ENCODE measurements at regions not wholly inside any gene's neighbourhood (a gene's known extent, or its start where the extent isn't known, plus 50 kb on each side); places are given as distances from the start of the nearest gene placed in this dataset.

DNA sequence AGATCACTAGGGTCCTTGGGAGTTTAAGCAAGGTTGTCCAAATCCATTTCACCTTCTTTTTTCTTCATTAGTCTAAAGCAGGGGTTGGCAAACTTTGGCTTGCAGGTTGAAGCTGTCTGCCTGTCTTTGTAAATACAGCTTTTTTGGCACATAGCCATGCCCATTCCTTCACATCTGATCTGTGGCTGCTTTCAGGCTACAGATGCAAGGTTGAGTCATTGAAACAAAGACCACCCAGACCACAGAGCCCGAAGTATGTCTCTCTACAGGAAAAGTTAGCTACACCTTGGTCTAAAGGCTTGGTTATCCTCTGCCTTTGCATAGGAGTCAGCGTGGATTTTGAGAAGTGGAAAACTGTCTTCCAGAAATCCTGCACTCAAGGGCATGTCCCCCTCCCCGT is 238.1 kb upstream of the STS start:
- no peak for DNase-seq (ENCODE audit: low spot score)
- FAIRE-seq, result no peak

DNA sequence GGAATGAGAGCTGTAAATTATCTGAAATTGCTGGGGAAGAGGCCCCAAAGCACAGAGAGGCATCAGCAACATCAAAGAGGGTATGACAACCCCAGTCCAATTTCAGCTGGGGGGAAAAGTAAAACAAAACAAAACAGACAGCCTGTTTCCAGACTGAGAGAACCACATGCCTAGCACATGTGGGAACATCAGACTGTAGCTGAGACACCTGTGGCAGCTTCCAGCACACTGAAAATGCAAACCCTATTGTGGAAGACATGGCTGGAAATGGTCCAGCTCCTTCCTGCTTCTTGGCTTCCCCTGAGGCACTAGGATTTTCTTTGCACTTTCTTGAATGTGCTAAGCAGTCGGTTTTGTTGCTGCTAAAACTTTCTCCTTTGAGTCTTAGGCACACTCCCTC is 240.9 kb upstream of the STS start:
- no peak for FAIRE-seq

GRCh38 chrX:6904156-6904555 is 243.4 kb upstream of the STS start:
- no peak for DNase-seq (ENCODE audit: low spot score)
- FAIRE-seq, result no peak

More for the DNA sequence above, 240.9 kb upstream of the STS start:
- no peak for DNase-seq (ENCODE audit: low spot score)

DNA sequence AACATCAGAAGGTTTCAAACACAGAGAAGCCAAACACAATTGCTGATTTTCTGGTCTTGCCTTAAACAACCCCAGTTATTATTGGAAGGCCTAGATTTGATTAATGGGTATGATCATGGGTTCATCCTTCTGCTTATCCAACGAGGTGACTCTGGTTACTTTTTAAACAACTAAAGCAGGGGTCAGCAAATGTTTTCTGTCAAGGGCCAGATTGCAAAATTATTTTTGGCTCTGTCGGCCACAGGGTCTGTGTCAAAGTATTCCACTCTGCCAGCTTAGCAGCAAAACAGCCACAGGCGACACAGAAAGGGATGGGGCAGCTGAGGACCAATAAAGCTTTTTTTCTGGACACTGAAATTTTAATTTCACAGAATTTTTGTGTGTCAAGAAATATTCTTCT is 249.1 kb upstream of the STS start:
- no peak for FAIRE-seq

DNA sequence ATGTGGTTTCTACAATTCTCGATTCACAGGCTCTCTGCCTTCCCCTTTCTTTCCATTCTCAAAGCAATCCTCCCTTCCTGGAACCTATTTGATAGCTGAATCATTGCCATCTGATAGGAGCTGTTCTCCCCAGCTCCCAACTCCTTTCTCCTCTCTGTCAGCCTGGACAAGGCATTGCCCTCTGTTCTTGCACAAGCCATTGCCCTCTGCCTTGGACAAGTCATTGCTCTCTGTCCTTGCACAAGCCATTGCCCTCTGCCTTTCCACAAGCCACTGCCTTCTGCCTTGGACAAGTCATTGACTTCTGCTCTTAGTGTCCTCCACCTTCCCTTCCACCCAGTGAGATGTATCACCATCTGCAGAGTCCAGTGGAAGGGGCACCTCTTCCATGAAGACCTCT is 256.1 kb upstream of the STS start:
- FAIRE-seq, result no peak
- no peak for DNase-seq (ENCODE audit: low spot score)

More for the DNA sequence above, 249.1 kb upstream of the STS start:
- DNase-seq (ENCODE audit: low spot score), result no peak

DNA sequence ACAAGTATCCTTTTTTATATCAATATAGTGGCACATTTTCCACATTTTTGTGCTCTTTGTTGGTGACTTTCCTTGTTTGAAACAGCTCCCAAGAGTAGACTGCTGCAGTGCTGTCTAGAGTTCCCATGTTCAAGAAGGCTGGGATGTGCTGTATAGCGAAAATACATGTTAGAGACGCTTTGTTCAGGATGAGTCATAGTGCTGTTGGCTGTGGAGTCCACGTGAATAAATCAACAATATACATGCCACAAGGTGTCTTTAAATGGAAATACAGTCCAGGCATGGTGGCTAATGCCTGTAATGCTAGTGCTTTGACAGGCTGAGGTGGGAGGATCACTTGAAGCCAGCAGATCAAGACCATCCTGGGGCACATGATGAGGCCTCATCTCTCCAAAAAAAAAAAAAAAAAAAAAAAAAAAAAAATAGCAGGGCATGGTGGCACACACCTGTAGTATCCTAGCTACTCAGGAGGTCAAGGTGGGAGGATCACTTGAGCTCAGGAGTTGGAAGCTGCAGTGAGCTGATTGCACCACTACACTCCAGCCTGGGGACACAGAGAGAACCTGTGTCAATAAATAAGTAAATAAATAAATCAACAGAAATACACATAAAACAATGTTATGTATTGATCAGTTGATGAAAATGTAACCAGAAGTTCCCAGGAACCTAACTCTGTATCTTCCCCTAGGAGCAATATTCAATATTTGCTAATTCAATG is 256.8 kb upstream of the STS start:
- no peak for FAIRE-seq

GRCh38 chrX:6885909-6886308 is 261.6 kb upstream of the STS start:
- no peak for DNase-seq (ENCODE audit: low spot score)
- no peak for FAIRE-seq

More for the DNA sequence above, 256.8 kb upstream of the STS start:
- DNase-seq (ENCODE audit: low spot score), result no peak

DNA sequence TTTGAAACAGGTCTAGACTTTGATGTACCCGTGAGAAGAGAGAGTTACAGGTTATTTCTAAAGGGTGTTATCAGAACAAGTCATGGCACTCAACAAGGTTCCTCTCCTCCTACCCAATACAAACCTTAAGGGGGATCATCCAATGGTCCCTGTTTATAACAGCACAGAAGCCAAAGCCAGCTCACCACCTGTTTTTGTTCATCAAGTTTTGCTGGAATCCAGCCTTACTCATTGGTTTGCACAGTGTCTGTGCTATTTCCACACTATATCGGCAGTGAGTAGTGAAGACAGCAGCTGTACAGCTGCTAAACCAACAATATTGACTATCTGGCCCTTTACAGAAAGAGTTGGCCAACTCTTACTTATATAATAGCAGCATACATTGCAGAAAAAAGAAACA is 262.1 kb upstream of the STS start:
- FAIRE-seq, result no peak
- DNase-seq (ENCODE audit: low spot score), result no peak

DNA sequence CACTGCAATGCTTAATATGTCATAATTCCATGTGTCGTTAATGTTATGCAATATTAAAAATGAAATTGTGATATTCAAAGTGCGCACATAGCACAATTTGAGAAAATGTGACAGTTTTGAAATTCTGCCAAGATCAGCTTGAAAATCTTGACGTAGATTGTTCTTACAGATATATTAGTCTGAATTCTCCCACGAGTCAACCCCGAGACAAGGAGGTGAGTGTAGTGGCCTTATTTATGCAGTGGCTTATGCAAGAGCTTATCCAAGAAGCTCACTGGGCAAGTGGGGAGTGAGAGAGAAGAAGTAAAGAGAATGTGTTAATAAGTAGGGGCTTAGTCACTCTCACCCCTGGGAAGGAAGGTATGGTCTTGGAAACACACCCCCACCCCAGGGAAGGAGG is 286.1 kb upstream of the STS start:
- DNase-seq (ENCODE audit: low spot score) (no peak), FAIRE-seq (no peak)

GRCh38 chrX:6857749-6858148 is 289.8 kb upstream of the STS start:
- DNase-seq (ENCODE audit: low spot score) (no peak), FAIRE-seq (no peak)

- DNase-seq (ENCODE audit: low spot score), result no peak
- FAIRE-seq, result no peak
Observed at GRCh38 chrX:6856471-6856870, 291.0 kb upstream of the STS start.

DNA sequence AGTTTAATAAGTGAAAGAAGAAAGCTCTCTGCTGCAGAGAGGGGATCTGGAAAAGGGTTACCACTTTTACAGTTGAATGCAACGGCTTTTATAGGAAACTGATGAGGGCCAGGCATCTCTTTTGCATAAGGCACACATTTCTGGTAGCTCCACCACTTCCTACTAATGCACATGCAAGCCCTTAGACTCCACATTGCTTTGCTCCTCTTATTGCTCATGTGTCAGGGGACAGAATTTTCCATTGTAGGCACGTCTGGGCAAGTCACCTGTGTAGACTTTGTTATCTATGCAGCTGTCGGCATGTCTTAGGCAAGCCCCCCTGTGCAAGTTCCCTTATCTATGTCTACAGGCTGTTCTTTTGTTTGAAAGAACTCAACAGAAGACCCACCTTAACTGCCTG is 294.6 kb upstream of the STS start:
- no peak for DNase-seq (ENCODE audit: low spot score)
- no peak for FAIRE-seq

GRCh38 chrX:6852121-6852520 is 295.4 kb upstream of the STS start:
- no peak for FAIRE-seq
- no peak for DNase-seq (ENCODE audit: low spot score)

DNA sequence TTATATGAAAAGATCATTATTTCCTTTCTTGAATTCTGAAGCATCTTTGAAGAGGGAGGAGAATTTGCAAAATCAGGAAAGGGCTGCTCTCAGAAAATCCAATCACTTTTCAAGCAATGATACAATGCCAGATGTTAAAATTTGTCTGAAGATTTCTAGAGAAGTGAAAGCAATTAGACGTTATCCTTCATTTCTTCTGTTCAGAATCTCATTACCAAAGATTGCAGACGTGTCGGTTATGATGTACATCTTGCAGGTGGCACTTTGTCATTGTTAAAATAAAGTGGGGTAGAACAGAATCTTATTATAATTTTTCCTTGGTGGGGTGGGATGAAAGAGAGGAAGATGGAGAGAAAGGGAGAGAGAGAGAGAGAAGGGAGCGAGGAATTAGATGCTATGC is 296.4 kb upstream of the STS start:
- DNase-seq (ENCODE audit: low spot score), result no peak
- no peak for FAIRE-seq

DNA sequence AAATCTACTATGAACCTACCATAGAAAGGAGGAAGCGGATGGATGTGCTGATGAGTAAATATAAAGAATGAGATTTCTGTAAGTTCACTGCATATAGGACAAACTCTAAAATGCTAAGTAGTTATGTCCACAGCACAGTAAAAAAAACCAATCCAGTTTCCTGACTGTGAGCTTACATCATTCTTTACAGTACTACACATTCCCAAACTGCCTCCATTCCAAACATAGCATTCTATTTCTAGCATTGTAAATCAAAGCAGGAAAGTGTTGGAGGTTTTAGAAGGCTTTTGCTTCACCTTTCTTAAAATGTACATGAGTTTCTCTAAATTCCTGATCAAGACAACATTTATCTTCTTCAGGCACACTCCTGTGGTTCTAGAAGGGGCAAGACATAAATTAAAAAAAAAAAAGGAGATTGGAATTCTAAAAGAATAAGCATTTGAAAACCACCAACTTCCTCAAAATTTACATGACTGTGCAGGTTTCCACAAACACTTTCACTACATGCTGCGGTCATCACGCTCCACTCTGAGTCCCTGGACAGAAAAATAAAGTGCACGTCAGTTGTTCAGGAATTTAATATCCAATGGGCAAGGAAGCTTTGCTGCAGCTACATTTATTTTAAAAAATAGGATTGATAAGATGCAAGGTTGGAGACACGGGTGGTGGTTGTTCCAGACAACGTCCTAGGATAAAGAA is 297.6 kb upstream of the STS start:
- no peak for DNase-seq (ENCODE audit: low spot score)
- FAIRE-seq, result no peak

- FAIRE-seq (no peak), DNase-seq (ENCODE audit: low spot score) (no peak)
Observed at GRCh38 chrX:6832619-6833018, 297.7 kb upstream of the VCX3A start.

- FAIRE-seq (no peak), DNase-seq (ENCODE audit: low spot score) (no peak)
Observed at GRCh38 chrX:6826856-6827255, 291.9 kb upstream of the VCX3A start.

DNA sequence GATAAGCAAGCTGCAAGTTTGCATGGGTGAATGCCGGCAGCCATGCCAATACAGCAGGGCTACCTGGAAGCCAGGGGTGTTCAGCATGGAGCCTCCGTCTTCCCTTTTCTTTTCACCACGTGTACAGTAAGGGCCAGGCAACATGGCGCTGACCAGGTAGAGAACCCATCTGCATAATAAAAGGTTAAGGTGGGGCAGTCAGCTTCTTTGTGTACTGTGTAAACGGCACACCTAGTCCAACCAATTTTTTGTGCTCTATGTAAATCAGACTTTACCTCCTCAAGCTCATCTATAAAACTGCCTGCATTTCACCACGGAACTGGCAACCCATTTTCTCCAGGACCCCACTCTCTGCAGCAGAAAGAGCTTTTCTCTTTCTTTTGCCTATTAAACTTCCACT is 286.8 kb upstream of the VCX3A start:
- DNase-seq (ENCODE audit: low spot score) (no peak), FAIRE-seq (no peak)

- FAIRE-seq, result no peak
- no peak for DNase-seq (ENCODE audit: low spot score)
Observed at GRCh38 chrX:6813836-6814370, 279.0 kb upstream of the VCX3A start.

- FAIRE-seq, result no peak
- no peak for DNase-seq (ENCODE audit: low spot score)
Observed at GRCh38 chrX:6812087-6812486, 277.2 kb upstream of the VCX3A start.

- FAIRE-seq (no peak), DNase-seq (ENCODE audit: low spot score) (no peak)
Observed at GRCh38 chrX:6810776-6811175, 275.9 kb upstream of the VCX3A start.

- no peak for FAIRE-seq
- DNase-seq (ENCODE audit: low spot score), result no peak
Observed at GRCh38 chrX:6803607-6804006, 268.7 kb upstream of the VCX3A start.

GRCh38 chrX:6793000-6793399 is 258.1 kb upstream of the VCX3A start:
- FAIRE-seq (no peak), DNase-seq (ENCODE audit: low spot score) (no peak)

Measured in RCC 7860 (cell line).